Astrocyte (in vitro differentiated cells and primary cell): ENCODE measurements at regions not wholly inside any gene's neighbourhood (a gene's known extent, or its start where the extent isn't known, plus 50 kb on each side); places are given as distances from the start of the nearest gene placed in this dataset.

Source experiments
- CTCF ChIP-seq: IDR thresholded peaks from 2 replicates; pipeline ENCODE4 v1.5.1; 2011; ENCODE audit warnings: low read depth, mild to moderate bottlenecking, inconsistent platforms, low read length, moderate library complexity; ENCODE audit not compliant: insufficient read depth
- EZH2 ChIP-seq: IDR thresholded peaks from 2 replicates; pipeline ENCODE4 v1.6.1; 2012; ENCODE audit warnings: mild to moderate bottlenecking, low read length, inconsistent platforms; ENCODE audit not compliant: insufficient read depth

GRCh38 chr2:129229830-129230441 lies 749.5 kb upstream of the RAB6C start:
- no peak for TF ChIP-seq CTCF
- no peak for TF ChIP-seq EZH2
